ENCODE measurements at regions not wholly inside any gene's neighbourhood (a gene's known extent, or its start where the extent isn't known, plus 50 kb on each side); places are given as distances from the start of the nearest gene placed in this dataset.

DNA sequence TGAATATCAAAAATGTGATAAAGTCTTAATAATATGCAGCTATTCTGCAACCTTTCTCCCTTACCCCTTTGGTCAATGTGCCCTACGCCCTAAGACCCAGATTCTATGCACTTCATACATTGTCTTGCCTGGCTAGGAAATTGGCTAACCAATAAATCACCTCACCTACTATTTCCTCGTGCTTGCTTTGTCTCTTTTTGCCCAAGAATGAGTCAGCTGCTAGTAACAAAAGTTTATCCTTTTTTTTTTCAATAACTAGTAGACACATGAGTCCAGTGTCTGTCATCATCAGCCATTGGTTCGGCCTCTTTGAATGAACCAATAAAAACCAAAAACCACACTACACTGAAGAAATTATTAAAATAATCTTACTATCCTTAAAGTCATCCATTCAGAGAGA is 387.1 kb downstream of the PPP3CA start:
- H3K9me2 ChIP-seq (ENCODE audit: insufficient read depth, low read length), result no peaks in the 10 kb centered on the region
- H3K4me2 ChIP-seq (ENCODE audit: low read length), result no peak overlapping the region
- H3K36me3 ChIP-seq (ENCODE audit: insufficient read depth, low read length), result no peaks in the 10 kb centered on the region
- H3K9me3 ChIP-seq (ENCODE audit: low read length), result no peaks in the 10 kb centered on the region
- H3K27ac ChIP-seq (ENCODE audit: low read depth, low read length, poor library complexity, severe bottlenecking), result no peak overlapping the region
- no peak for TF ChIP-seq EZH2phosphoT487 (IDR thresholded peaks at IDR 0.05; ENCODE audit: borderline replicate concordance, low read depth, low read length)
- TF ChIP-seq, protein P1, sequence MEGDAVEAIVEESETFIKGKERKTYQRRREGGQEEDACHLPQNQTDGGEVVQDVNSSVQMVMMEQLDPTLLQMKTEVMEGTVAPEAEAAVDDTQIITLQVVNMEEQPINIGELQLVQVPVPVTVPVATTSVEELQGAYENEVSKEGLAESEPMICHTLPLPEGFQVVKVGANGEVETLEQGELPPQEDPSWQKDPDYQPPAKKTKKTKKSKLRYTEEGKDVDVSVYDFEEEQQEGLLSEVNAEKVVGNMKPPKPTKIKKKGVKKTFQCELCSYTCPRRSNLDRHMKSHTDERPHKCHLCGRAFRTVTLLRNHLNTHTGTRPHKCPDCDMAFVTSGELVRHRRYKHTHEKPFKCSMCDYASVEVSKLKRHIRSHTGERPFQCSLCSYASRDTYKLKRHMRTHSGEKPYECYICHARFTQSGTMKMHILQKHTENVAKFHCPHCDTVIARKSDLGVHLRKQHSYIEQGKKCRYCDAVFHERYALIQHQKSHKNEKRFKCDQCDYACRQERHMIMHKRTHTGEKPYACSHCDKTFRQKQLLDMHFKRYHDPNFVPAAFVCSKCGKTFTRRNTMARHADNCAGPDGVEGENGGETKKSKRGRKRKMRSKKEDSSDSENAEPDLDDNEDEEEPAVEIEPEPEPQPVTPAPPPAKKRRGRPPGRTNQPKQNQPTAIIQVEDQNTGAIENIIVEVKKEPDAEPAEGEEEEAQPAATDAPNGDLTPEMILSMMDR (conservative IDR thresholded peaks at IDR 0.05; ENCODE audit: low read length), result no peak
- POLR2A ChIA-PET, result no interaction called here
- intact Hi-C loops (cut with micrococcal nuclease; ENCODE audit: unreplicated experiment), result no loop called here
- H3K4me3 ChIP-seq (ENCODE audit: low read depth, low read length, poor library complexity, severe bottlenecking), result no peak overlapping the region
- no TSS peak for BruUV-seq (replicated peaks)
- H2AFZ ChIP-seq (ENCODE audit: low read length), result no peak overlapping the region
- CTCF ChIA-PET (ENCODE audit: unreplicated experiment), result no interaction called here
- no peaks in the 10 kb centered on the region for H3K79me2 ChIP-seq (ENCODE audit: insufficient read depth, low read depth, low read length)
- DNase-seq (ENCODE audit: low spot score), result no peak
- no peaks in the 10 kb centered on the region for H3K4me1 ChIP-seq (ENCODE audit: insufficient read depth, low read length, poor library complexity, severe bottlenecking)
- H4K20me1 ChIP-seq (ENCODE audit: insufficient read depth, low read length), result no peaks in the 10 kb centered on the region

DNA sequence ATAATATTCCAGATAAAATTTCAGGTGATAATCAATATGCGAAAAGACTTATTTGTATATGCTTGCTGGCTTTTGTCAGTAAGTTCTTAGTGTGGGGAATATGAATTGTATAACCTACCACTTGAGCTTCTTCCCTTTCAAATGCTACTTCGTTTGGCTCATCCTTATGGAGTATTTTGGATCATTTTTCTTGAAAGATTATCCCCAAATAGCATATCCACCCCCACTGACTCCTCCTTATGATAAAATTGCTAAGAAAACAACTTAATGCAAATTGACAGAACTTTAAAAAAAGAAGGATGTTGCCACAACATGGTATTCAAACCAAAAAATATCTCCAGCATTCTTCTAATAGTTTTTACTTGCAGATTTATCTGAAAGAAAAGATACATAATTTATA is 393.3 kb downstream of the PPP3CA start:
- Histone ChIP-seq H2AFZ (ENCODE audit: low read length) (no peak overlapping the region), H3K9me3 (ENCODE audit: low read length) (no peaks in the 10 kb centered on the region), H3K9me2 (ENCODE audit: insufficient read depth, low read length) (no peaks in the 10 kb centered on the region), H4K20me1 (ENCODE audit: insufficient read depth, low read length) (no peaks in the 10 kb centered on the region), H3K4me1 (ENCODE audit: insufficient read depth, low read length, poor library complexity, severe bottlenecking) (no peaks in the 10 kb centered on the region), H3K4me2 (ENCODE audit: low read length) (no peak overlapping the region), H3K4me3 (ENCODE audit: low read depth, low read length, poor library complexity, severe bottlenecking) (no peak overlapping the region), H3K36me3 (ENCODE audit: insufficient read depth, low read length) (no peaks in the 10 kb centered on the region), H3K27ac (ENCODE audit: low read depth, low read length, poor library complexity, severe bottlenecking) (no peak overlapping the region), H3K79me2 (ENCODE audit: insufficient read depth, low read depth, low read length) (no peaks in the 10 kb centered on the region)
- no TSS peak for BruUV-seq (replicated peaks)
- intact Hi-C loops (cut with micrococcal nuclease; ENCODE audit: unreplicated experiment), result no loop called here
- ChIA-PET CTCF (ENCODE audit: unreplicated experiment) (no interaction called here), POLR2A (interaction anchor here (0.9 kb wide), 1 partner anchor 15 kb away, joined by 4 read pairs; no protein-coding TSS in a partner anchor)
- DNase-seq (ENCODE audit: low spot score), result no peak
- no peak for TF ChIP-seq EZH2phosphoT487 (IDR thresholded peaks at IDR 0.05; ENCODE audit: borderline replicate concordance, low read depth, low read length)
- TF ChIP-seq, protein P1 (conservative IDR thresholded peaks at IDR 0.05; ENCODE audit: low read length), result no peak

DNA sequence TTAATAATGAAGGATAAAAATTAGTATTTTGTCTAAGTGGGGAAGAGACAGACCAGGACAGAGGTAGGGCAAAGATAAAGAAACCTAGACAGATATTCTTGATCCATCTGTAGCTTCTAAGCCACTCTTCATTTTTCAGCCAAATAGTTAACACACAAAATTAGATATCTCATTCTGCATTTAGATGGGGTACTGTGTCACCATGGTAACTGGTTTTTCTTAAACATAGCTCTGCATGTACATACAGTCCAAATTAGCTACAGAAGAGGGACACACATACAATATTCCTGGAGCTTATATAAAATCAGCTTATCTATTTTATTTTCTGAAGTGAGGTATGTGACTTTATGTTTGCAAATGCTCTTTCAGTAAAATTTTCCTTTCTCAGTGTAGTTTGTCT is 393.7 kb downstream of the PPP3CA start:
- no peaks in the 10 kb centered on the region for H3K9me3 ChIP-seq (ENCODE audit: low read length)
- H3K4me2 ChIP-seq (ENCODE audit: low read length), result no peak overlapping the region
- H2AFZ ChIP-seq (ENCODE audit: low read length), result no peak overlapping the region
- H3K36me3 ChIP-seq (ENCODE audit: insufficient read depth, low read length), result no peaks in the 10 kb centered on the region
- ChIA-PET CTCF (ENCODE audit: unreplicated experiment) (no interaction called here), POLR2A (interaction anchor here (0.7 to 0.9 kb wide), 2 partner anchors 16 to 997 kb away, joined by 3 to 4 read pairs; no protein-coding TSS in a partner anchor)
- H4K20me1 ChIP-seq (ENCODE audit: insufficient read depth, low read length), result no peaks in the 10 kb centered on the region
- TF ChIP-seq, protein P1 (conservative IDR thresholded peaks at IDR 0.05; ENCODE audit: low read length), result no peak
- no peak for TF ChIP-seq EZH2phosphoT487 (IDR thresholded peaks at IDR 0.05; ENCODE audit: borderline replicate concordance, low read depth, low read length)
- no TSS peak for BruUV-seq (replicated peaks)
- H3K4me1 ChIP-seq (ENCODE audit: insufficient read depth, low read length, poor library complexity, severe bottlenecking), result no peaks in the 10 kb centered on the region
- H3K4me3 ChIP-seq (ENCODE audit: low read depth, low read length, poor library complexity, severe bottlenecking), result no peak overlapping the region
- intact Hi-C loops (cut with micrococcal nuclease; ENCODE audit: unreplicated experiment), result no loop called here
- no peaks in the 10 kb centered on the region for H3K79me2 ChIP-seq (ENCODE audit: insufficient read depth, low read depth, low read length)
- no peak overlapping the region for H3K27ac ChIP-seq (ENCODE audit: low read depth, low read length, poor library complexity, severe bottlenecking)
- no peak for DNase-seq (ENCODE audit: low spot score)
- H3K9me2 ChIP-seq (ENCODE audit: insufficient read depth, low read length), result no peaks in the 10 kb centered on the region

All from OCI-LY7 (cell line).